Skin of body (tissue), 1 donor: ENCODE measurements at regions not wholly inside any gene's neighbourhood (a gene's known extent, or its start where the extent isn't known, plus 50 kb on each side); places are given as distances from the start of the nearest gene placed in this dataset.
"Not testable (repeated sequence)": the region's sequence is repeated elsewhere in the genome, so short reads cannot be mapped to it uniquely, and the experiment has no call there.

Source experiments
- DNase-seq: peaks from one replicate; lab custom pipeline; 2025; lab: John Stamatoyannopoulos, UW

DNA sequence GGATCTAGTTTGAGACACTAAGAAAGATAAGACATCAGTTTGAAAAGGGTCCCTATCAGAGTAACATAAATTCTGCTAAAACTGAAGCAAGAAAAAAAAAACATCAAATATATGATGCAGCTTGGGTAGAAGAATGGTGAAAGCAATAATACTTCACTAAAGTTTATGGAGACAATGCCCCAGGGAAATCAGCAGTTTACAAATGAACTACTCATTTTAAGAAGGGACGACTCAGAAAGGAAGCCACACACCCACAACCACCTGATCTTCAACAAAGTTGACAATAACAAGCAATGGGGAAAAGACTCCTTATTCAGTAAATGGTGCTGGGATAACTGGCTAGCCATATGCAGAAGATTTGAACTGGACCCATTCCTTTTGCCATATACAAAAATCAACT lies 143.5 kb downstream of the TPBG start:
- DNase-seq, result no peak

- DNase-seq, result no peak
Observed at GRCh38 chr6:82511546-82511945, 147.9 kb downstream of the TPBG start.

DNA sequence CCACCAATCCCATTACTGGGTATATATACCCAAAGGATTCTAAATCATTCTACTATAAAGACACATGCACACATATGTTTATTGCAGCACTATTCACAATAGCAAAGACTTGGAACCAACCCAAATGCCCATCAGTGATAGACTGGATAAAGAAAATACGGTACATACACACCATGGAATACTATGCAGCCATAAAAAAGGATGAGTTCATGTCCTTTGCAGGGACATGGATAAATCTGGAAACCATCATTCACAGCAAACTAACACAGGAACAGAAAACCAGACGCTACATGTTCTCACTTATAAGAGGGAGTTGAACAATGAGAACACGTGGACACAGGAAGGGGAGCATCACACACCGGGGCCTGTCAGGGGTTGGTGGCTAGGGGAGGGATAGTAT lies 154.3 kb downstream of the TPBG start:
- not testable (repeated sequence) for DNase-seq

- no peak for DNase-seq
Observed at GRCh38 chr6:82521369-82521768, 157.8 kb downstream of the TPBG start.

- no peak for DNase-seq
Observed at GRCh38 chr6:82521861-82522260, 158.2 kb downstream of the TPBG start.

- DNase-seq, result no peak
Observed at GRCh38 chr6:82524031-82524430, 160.4 kb downstream of the TPBG start.

DNA sequence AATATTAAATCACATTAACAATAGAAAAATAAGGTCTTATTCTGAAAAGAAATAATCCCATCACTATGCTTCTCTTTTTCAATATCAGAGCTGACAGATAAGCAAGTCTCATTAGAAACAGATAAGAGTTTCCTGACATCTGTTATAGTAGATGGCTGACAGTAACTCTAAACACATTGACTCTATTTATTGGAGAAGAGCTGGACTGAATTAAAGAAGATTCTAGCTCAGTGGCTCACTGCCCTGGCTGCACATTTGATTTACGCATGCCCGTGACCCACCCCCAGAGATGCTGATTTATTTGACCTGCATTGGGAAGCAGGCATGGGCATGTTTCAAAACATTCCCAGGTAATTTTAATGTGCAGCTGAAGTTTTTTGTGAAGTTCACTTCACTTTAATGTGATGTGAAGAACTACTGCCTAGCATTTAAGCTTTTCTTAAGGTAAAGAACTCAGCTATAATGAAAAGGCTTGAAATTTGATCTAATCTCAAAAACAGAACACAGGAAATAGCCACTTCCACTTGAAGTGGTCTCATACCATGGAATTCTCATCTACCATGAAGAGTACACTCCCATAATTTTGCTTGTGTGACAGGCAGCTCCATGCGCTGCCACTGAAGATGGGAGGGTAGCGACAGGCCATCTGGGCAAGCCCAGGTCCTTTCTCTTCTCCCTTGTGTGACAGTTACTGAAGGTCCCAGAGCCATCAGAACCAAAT lies 162.3 kb downstream of the TPBG start:
- no peak for DNase-seq

DNA sequence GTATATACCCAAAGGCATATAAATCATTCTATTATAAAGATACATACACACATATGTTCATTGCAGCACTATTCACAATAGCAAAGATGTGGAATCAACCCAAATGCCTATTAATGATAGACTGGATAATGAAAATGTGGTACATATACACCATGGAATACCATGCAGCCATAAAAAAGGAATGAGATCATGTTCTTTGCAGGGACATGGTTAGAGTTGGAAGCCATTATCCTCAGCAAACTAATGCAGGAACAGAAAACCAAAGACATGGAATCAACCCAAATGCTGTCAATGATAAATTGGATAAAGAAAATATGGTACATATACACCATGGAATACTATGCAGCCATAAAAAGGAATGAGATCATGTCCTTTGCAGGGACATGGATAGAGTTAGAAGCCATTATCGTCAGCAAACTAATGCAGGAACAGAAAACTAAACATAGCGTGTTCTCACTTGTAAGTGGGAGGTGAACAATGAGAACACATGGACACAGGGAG lies 166.4 kb downstream of the TPBG start:
- not testable (repeated sequence) for DNase-seq

DNA sequence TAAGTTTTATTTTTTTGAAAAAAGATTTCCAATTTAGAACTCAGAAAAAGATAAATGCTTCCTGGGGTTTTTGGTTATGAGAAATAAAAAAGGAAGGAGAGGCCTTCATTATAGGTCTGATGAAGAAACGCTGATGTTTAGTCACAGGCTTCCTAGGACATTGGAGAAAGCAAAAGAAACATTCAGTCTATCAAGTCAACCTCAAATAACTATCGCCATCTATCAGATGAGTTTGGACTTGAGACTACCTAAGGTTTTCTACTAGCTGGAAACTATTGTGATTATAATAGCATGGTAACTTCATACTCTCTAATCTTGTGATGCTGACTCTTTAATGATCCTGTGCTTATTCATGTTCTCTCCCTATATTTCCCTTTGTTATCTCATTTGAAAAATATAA lies 171.3 kb downstream of the TPBG start:
- no peak for DNase-seq

GRCh38 chr6:82549480-82549879 lies 185.9 kb downstream of the TPBG start:
- not testable (repeated sequence) for DNase-seq

DNA sequence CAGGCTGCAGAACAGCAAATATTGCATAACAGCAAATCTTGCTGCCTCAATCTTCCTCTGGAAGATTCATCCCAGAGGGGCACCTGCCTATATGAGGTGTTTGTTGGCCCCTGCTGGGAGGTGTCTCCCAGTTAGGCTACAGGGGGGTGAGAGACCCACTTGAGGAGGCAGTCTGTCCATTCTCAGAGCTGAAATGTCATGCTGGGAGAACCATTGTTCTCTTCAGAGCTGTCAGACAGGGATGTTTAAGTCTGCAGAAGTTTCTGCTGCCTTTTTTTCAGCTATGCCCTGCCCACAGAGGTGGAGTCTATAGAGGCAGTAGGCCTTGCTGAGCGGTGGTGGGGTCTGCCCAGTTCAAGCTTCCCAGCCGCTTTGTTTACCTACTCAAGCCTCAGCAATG lies 187.7 kb downstream of the TPBG start:
- not testable (repeated sequence) for DNase-seq

DNA sequence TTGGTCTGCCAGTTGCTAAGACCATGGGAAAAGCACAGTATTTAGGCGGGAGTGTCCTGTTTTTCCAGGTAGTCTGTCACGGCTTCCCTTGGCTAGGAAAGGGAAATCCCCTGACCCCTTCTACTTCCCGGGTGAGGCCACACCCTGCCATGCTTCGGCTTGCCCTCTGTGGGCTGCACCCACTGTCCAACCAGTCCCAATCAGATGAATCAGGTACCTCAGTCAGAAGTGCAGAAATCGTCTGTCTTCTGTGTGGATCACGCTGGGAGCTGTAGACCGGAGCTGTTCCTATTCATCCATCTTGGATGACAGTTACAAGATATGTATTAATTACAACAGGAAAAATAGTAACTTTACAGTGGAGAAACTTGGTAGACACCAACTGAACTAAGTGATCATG lies 188.2 kb downstream of the TPBG start:
- no peak for DNase-seq

- no peak for DNase-seq
Observed at GRCh38 chr6:82553863-82554531, 190.4 kb downstream of the TPBG start.

GRCh38 chr6:82554666-82555065 lies 191.0 kb downstream of the TPBG start:
- peak; percentile 36 for DNase-seq

DNA sequence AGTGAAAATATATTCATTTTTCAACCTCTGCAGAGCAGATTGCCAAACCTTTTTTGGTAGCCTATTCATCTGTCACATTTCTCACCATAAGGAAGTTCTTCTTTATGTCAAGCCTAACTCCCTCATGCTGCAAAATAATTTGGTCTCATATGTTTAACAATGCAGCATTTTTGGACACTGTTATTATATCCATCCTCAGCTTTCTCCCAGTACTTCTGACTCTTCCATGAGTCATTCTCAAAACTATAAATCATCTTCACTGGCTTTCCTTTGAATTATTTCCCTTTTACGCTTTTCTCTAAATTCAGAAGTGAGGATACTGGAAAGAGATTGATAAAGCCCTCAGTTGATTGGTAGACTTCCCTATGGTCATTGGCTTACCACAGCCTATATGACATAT lies 192.2 kb downstream of the TPBG start:
- DNase-seq, result no peak

DNA sequence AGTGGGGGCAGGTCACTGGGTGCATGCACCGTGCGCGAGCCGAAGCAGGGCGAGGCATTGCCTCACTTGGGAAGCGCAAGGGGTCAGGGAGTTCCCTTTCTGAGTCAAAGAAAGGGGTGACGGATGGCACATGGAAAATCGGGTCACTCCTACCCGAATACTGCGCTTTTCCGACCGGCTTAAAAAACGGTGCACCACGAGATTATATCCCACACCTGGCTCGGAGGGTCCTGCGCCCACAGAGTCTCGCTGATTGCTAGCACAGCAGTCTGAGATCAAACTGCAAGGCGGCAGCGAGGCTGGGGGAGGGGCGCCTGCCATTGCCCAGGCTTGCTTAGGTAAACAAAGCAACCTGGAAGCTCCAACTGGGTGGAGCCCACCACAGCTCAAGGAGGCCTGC lies 194.9 kb downstream of the TPBG start:
- DNase-seq, result not testable (repeated sequence)

- DNase-seq, result no peak
Observed at GRCh38 chr6:82567621-82568020, 204.0 kb downstream of the TPBG start.

GRCh38 chr6:82568290-82568993 lies 204.8 kb downstream of the TPBG start:
- no peak for DNase-seq

- DNase-seq, result no peak
Observed at GRCh38 chr6:82569022-82569421, 205.4 kb downstream of the TPBG start.

DNA sequence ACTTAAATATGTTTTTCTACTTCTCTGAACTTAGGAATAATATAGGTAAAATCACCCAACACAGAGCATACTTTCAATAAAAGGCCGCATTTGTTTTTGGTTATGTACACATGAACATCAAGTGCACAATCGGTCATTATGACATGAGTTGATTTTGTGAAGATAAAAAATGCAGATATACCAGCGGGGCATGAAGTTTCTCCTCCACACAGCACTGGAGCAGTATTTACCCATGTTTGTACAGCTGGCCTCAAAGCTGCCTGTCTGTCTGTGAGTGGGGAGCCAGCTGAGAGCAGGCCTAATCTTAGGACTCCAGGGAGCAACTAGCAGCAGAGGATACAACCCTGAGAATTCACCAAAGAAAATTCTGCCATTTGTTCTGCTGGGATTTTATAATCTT lies 206.5 kb downstream of the TPBG start:
- no peak for DNase-seq

DNA sequence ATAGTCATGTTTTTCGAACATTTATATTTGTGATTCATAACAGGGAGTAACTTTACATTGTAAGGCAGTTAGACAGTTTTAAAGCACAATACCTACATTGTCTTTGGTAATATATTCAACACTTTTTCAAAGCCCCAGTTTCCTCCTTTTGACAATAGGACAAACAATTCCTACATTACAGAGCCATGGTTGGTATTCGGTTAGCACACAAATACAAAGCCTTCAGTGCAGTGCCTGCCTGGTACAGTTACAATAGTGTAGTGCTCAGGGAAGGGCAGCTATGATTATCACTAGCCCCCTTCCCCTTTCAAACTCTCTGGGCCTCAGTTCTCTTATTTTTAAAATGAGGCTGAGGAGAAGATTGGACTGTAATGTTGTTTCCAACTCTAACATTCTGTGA lies 207.8 kb downstream of the TPBG start:
- no peak for DNase-seq

- no peak for DNase-seq
Observed at GRCh38 chr6:82573254-82573972, 209.8 kb downstream of the TPBG start.
